ENCODE measurements at regions not wholly inside any gene's neighbourhood (a gene's known extent, or its start where the extent isn't known, plus 50 kb on each side); places are given as distances from the start of the nearest gene placed in this dataset.

GRCh38 chr3:177600411-177600810, 403.1 kb upstream of the TBL1XR1 start:
- no peak for TF ChIP-seq CTCF (IDR thresholded peaks at IDR 0.05)
- no peak for TF ChIP-seq EP300 (IDR thresholded peaks at IDR 0.05)

All from ovary (tissue), 3 donors.